DND-41 (cell line): ENCODE measurements at regions not wholly inside any gene's neighbourhood (a gene's known extent, or its start where the extent isn't known, plus 50 kb on each side); places are given as distances from the start of the nearest gene placed in this dataset.

Experiments used
- EZH2 ChIP-seq: IDR thresholded peaks from 3 replicates; pipeline ENCODE4 v1.6.1; 2012; ENCODE audit warnings: borderline replicate concordance, low read depth, mild to moderate bottlenecking, moderate library complexity, low read length, inconsistent platforms; ENCODE audit not compliant: severe bottlenecking
- TF ChIP-seq, protein P1 (sequence below): IDR thresholded peaks from 2 replicates; pipeline ENCODE4 v1.5.1; 2012; ENCODE audit warnings: borderline replicate concordance, low read length, moderate library complexity, mild to moderate bottlenecking; ENCODE audit not compliant: poor library complexity, severe bottlenecking; ENCODE audit errors: extremely low read depth

GRCh38 chr12:97131220-97131981 lies 224.3 kb downstream of the NEDD1 start:
- TF ChIP-seq, protein P1, sequence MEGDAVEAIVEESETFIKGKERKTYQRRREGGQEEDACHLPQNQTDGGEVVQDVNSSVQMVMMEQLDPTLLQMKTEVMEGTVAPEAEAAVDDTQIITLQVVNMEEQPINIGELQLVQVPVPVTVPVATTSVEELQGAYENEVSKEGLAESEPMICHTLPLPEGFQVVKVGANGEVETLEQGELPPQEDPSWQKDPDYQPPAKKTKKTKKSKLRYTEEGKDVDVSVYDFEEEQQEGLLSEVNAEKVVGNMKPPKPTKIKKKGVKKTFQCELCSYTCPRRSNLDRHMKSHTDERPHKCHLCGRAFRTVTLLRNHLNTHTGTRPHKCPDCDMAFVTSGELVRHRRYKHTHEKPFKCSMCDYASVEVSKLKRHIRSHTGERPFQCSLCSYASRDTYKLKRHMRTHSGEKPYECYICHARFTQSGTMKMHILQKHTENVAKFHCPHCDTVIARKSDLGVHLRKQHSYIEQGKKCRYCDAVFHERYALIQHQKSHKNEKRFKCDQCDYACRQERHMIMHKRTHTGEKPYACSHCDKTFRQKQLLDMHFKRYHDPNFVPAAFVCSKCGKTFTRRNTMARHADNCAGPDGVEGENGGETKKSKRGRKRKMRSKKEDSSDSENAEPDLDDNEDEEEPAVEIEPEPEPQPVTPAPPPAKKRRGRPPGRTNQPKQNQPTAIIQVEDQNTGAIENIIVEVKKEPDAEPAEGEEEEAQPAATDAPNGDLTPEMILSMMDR = no peak
- no peak for TF ChIP-seq EZH2
